OCI-LY3 (cell line): ENCODE measurements at regions not wholly inside any gene's neighbourhood (a gene's known extent, or its start where the extent isn't known, plus 50 kb on each side); places are given as distances from the start of the nearest gene placed in this dataset.
A peak's percentile ranks its signal among the peaks of the same experiment; 100 is the strongest.
"Not testable (repeated sequence)": the region's sequence is repeated elsewhere in the genome, so short reads cannot be mapped to it uniquely, and the experiment has no call there.

ENCODE experiments used
- H2AFZ ChIP-seq: fragments of 200-600, 300-600 bp; shearing (Covaris generic); 2 replicates; pipeline ENCODE4 v1.6.0; 2014; ENCODE audit warnings: antibody characterized with exemption, low read depth, low read length
- H3K27ac ChIP-seq: fragments of 200-600, 300-600 bp; sonication (generic); 2 replicates; pipeline ENCODE4 v1.5.1; 2014; ENCODE audit warnings: mild to moderate bottlenecking, low read length, moderate library complexity, mixed read lengths
- H3K27me3 ChIP-seq: fragments of 200-600, 300-600 bp; sonication (generic); 2 replicates; pipeline ENCODE4 v1.6.1; 2014; ENCODE audit warnings: low read depth, low read length, mixed read lengths
- H3K36me3 ChIP-seq: fragments of 200-600, 300-600 bp; sonication (generic); replicated peaks from 2 replicates; pipeline ENCODE3; 2014; ENCODE audit warnings: low read depth, low read length, mixed read lengths
- H3K4me1 ChIP-seq: fragments of 300-600, 200-600 bp; sonication (generic); 2 replicates; pipeline ENCODE4 v1.6.1; 2014; ENCODE audit warnings: low read length, mixed read lengths
- H3K4me2 ChIP-seq: fragments of 200-600, 300-600 bp; sonication (generic); 2 replicates; pipeline ENCODE4 v1.6.1; 2014; ENCODE audit warnings: low read length, mixed read lengths
- H3K4me3 ChIP-seq: fragments of 300-600, 200-600 bp; sonication (generic); 2 replicates; pipeline ENCODE4 v1.5.1; 2014; ENCODE audit warnings: antibody characterized with exemption, mild to moderate bottlenecking, low read length, moderate library complexity
- H3K79me2 ChIP-seq: fragments of 300-600, 200-600 bp; shearing (Covaris generic); 2 replicates; pipeline ENCODE4 v1.6.1; 2014; ENCODE audit warnings: mild to moderate bottlenecking, low read length, mixed read lengths
- H3K9ac ChIP-seq: fragments of 300-600, 200-600 bp; shearing (Covaris generic); 2 replicates; pipeline ENCODE4 v1.6.0; 2014; ENCODE audit warnings: mild to moderate bottlenecking, low read length, moderate library complexity
- H3K9me3 ChIP-seq: fragments of 200-600, 300-600 bp; shearing (Covaris generic); 2 replicates; pipeline ENCODE4 v1.6.1; 2014; ENCODE audit warnings: low read length, mixed read lengths; ENCODE audit not compliant: insufficient read depth
- H4K20me1 ChIP-seq: fragments of 200-600, 300-600 bp; sonication (generic); 2 replicates; pipeline ENCODE4 v1.6.1; 2016; ENCODE audit warnings: low read length, mixed read lengths; ENCODE audit not compliant: insufficient read depth
- CTCF ChIP-seq: fragments of 200-600, 300-600 bp; sonication (generic); IDR thresholded peaks from 2 replicates; pipeline ENCODE4 v1.5.1; 2014; ENCODE audit warnings: antibody characterized with exemption, low read length, low read depth
- EZH2phosphoT487 ChIP-seq: fragments of 200-600 bp; shearing (Covaris generic); IDR thresholded peaks from 2 replicates; pipeline ENCODE4 v1.6.1; 2018; ENCODE audit warnings: antibody characterized with exemption, mixed run types, low read depth

- Histone ChIP-seq H3K4me3 (no peak overlapping the region), H2AFZ (no peak overlapping the region), H4K20me1 (no peaks in the 10 kb centered on the region), H3K4me1 (no peaks in the 10 kb centered on the region), H3K4me2 (no peak overlapping the region), H3K27ac (no peak overlapping the region), H3K79me2 (no peaks in the 10 kb centered on the region), H3K36me3 (no peaks in the 10 kb centered on the region), H3K27me3 (no peaks in the 10 kb centered on the region), H3K9ac (no peak overlapping the region), H3K9me3 (no peaks in the 10 kb centered on the region)
- TF ChIP-seq EZH2phosphoT487, result no peak
- TF ChIP-seq CTCF, result peak; percentile 50
Measured at GRCh38 chrX:83416273-83416672, 91.8 kb upstream of the POU3F4 start.

DNA sequence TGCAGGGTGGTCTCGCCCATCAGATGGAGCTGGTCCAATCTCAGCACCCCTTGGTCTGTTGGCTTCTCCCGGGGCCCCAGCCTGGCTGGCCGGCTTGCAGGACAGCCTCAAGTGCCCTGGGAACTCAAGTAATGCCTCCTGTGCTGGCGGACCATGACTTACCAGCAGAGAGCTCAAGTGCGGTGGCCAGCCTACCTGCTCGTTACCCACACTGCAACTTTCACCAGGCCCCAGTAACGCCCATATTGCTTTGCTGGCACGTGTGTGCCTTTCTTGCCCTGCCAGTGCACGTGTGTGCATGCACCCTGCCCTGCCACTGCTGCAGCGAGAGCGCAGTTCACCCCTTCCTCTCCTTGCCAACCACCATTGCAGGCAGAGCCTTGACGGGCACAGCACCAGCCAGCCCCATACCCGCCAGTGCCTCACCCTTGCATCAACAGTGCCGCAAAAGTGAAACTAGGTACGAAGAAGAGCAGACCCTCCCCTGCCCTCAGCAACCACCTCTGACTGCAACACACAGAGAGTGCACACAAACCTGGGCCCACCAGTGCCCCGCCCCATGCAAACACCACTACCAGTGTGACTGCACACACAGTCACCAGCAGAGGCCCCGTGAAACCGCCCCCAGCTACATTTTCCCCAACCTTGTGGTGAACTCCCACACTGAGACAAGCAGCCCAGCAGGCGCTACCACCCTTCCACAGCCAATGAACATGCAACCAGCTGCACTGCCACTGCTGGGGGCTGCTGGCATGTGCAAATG is 88.9 kb upstream of the POU3F4 start:
- Histone ChIP-seq H3K36me3 (no peaks in the 10 kb centered on the region), H3K9me3 (no peaks in the 10 kb centered on the region), H3K4me2 (no peak overlapping the region), H3K27me3 (no peaks in the 10 kb centered on the region), H4K20me1 (no peaks in the 10 kb centered on the region), H3K9ac (no peak overlapping the region), H3K27ac (no peak overlapping the region), H2AFZ (no peak overlapping the region), H3K4me1 (no peaks in the 10 kb centered on the region), H3K4me3 (no peak overlapping the region), H3K79me2 (no peaks in the 10 kb centered on the region)
- TF ChIP-seq EZH2phosphoT487 (no peak), CTCF (no peak)

- Histone ChIP-seq H3K9me3 (no peaks in the 10 kb centered on the region), H2AFZ (no peak overlapping the region), H3K4me1 (no peaks in the 10 kb centered on the region), H3K79me2 (no peaks in the 10 kb centered on the region), H3K9ac (no peak overlapping the region), H3K4me3 (no peak overlapping the region), H3K36me3 (no peaks in the 10 kb centered on the region), H3K4me2 (no peak overlapping the region), H4K20me1 (no peaks in the 10 kb centered on the region), H3K27ac (no peak overlapping the region), H3K27me3 (no peaks in the 10 kb centered on the region)
- TF ChIP-seq CTCF, result no peak
- TF ChIP-seq EZH2phosphoT487, result no peak
Measured at GRCh38 chrX:83422836-83423235, 85.3 kb upstream of the POU3F4 start.

DNA sequence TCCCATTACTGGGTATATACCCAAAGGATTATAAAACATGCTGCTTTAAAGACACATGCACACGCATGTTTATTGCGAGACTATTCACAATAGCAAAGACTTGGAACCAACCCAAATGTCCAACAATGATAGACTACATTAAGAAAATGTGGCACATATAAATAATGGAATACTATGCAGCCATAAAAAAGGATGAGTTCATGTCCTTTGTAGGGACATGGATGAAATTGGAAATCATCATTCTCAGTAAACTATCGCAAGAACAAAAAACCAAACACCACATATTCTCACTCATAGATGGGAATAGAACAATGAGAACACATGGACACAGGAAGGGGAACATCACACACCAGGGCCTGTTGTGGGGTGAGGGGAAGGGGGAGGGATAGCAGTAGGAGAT is 65.5 kb upstream of the POU3F4 start:
- not testable (repeated sequence) for H3K27me3 ChIP-seq, H3K9ac ChIP-seq

DNA sequence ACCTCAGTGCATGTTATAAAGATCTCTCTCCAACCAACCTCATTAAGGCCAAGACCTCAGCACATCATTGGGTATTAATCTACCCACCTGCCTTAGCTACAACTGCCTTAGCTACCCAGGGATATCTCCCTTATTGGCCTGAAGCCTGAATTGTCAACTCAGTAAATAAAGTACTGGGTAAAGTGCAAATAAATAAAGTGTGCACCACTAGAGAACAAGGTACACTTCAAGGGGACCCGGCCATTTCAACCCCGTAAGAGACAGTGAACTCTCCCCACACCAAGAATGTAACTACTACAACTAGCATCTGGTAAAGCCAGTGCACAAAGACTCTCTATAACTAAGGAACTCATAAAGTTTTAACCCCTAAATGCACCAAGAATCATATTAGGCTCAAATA is 61.7 kb upstream of the POU3F4 start:
- Histone ChIP-seq H3K4me2 (no peak overlapping the region), H2AFZ (no peak overlapping the region), H3K9me3 (no peaks in the 10 kb centered on the region), H3K27ac (no peak overlapping the region), H3K4me1 (no peaks in the 10 kb centered on the region), H3K9ac (no peak overlapping the region), H3K36me3 (no peaks in the 10 kb centered on the region), H3K27me3 (no peaks in the 10 kb centered on the region), H3K79me2 (no peaks in the 10 kb centered on the region), H4K20me1 (no peaks in the 10 kb centered on the region), H3K4me3 (no peak overlapping the region)
- TF ChIP-seq EZH2phosphoT487 (no peak), CTCF (no peak)

More for the DNA sequence above, 65.5 kb upstream of the POU3F4 start:
- H3K4me3 ChIP-seq, H3K4me1 ChIP-seq, H3K79me2 ChIP-seq, H3K36me3 ChIP-seq, H3K9me3 ChIP-seq, H3K27ac ChIP-seq, H4K20me1 ChIP-seq, H3K4me2 ChIP-seq, H2AFZ ChIP-seq: not testable (repeated sequence)
